Body of pancreas (tissue), 4 donors: ENCODE measurements at regions not wholly inside any gene's neighbourhood (a gene's known extent, or its start where the extent isn't known, plus 50 kb on each side); places are given as distances from the start of the nearest gene placed in this dataset.

Source experiments
- POLR2A ChIP-seq, 3 donors: fragments of 450-650 bp; IDR thresholded peaks; one replicate each; pipeline ENCODE4 v1.6.1; 2016; ENCODE audit warnings: antibody characterized with exemption in 3 of 3, mild to moderate bottlenecking in 2 of 3
- TF ChIP-seq, protein P1 (sequence below), 7 experiments: fragments of 450-650 bp in 4 of 7; fragments of 200-600 bp in 3 of 7; sonication (generic) in 3 of 7; IDR thresholded peaks; one replicate each; pipeline ENCODE4 v1.5.1; 2016 to 2019; ENCODE audit warnings: antibody characterized with exemption in 7 of 7

DNA sequence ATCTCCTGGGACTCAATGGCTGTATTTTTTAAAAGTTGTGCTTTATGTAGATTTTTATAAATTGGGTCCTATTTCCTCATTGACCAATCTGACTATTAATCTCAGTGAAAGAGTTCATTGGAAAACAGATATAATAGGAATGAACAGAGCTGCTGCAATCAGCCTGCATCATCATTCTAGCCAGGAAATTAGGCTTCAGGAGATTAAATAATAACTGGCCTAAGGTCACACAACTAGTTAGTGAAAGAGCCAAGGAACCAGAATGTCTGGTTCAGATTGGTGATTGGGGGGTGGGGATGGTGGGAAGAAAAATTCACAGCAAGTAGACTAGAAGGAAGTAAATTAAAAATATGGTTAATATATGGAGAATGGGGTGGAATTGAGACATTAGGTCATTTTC, 180.9 kb upstream of the ROPN1 start:
- TF ChIP-seq, protein P1, sequence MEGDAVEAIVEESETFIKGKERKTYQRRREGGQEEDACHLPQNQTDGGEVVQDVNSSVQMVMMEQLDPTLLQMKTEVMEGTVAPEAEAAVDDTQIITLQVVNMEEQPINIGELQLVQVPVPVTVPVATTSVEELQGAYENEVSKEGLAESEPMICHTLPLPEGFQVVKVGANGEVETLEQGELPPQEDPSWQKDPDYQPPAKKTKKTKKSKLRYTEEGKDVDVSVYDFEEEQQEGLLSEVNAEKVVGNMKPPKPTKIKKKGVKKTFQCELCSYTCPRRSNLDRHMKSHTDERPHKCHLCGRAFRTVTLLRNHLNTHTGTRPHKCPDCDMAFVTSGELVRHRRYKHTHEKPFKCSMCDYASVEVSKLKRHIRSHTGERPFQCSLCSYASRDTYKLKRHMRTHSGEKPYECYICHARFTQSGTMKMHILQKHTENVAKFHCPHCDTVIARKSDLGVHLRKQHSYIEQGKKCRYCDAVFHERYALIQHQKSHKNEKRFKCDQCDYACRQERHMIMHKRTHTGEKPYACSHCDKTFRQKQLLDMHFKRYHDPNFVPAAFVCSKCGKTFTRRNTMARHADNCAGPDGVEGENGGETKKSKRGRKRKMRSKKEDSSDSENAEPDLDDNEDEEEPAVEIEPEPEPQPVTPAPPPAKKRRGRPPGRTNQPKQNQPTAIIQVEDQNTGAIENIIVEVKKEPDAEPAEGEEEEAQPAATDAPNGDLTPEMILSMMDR (IDR thresholded peaks at IDR 0.05): no peak
- no peak for TF ChIP-seq POLR2A (IDR thresholded peaks at IDR 0.05)
